K562 (cell line): ENCODE measurements at regions not wholly inside any gene's neighbourhood (a gene's known extent, or its start where the extent isn't known, plus 50 kb on each side); places are given as distances from the start of the nearest gene placed in this dataset.

Source experiments
- ATAC-seq: fragments of 200-7000 bp; cut with Tn5 transposase; 3 replicates; pipeline ENCODE4 v1.9.1; 2020; ENCODE audit warnings: moderate library complexity
- BruUV-seq: library from RNA; stranded (reverse); fragments of 400-500 nt; replicated peaks from 2 replicates; lab custom pipeline; 2021; lab: Mats Ljungman, UMichigan
- CTCF ChIA-PET: fragments of 300-600 bp; formaldehyde crosslinking; extraction: SDS; loops from one replicate; lab custom pipeline; 2021; ENCODE audit warnings: low intra/inter-chr PET ratio; lab: Yijun Ruan, JAX
- POLR2A ChIA-PET: fragments of 300-600, 350-650 bp; sonication (Branson Sonifier 250); formaldehyde crosslinking; extraction: SDS; loops from one replicate; lab custom pipeline; 2021; ENCODE audit warnings: antibody characterized with exemption, inconsistent platforms; lab: Yijun Ruan, JAX
- DNase-seq, 4 experiments: peaks; one replicate each; pipeline versions ENCODE4 v3.0.0 to v3.0.0-alpha.2; 2011 to 2018; ENCODE audit warnings: low spot score in 3 of 4, mixed read lengths in 3 of 4; ENCODE audit errors: extremely low read depth in 1 of 4
- FAIRE-seq: peaks from 2 replicates; lab custom pipeline; 2011; peaks lifted over from hg19 to GRCh38; lab: Jason Lieb, UNC
- H2AFZ ChIP-seq: 2 replicates; pipeline ENCODE4 v1.6.0; 2011; ENCODE audit warnings: low read depth, low read length, control low read depth, inconsistent platforms
- H3K27ac ChIP-seq: fragments of 200-600 bp; 3 replicates; pipeline ENCODE4 v1.8.0; 2011; ENCODE audit warnings: low read depth, mild to moderate bottlenecking, control low read depth, inconsistent platforms, low read length, moderate library complexity, mixed read lengths; ENCODE audit errors: extremely low read depth
- H3K27me3 ChIP-seq, 2 experiments: fragments of 300-600 bp in 1 of 2; 2 replicates in 1 of 2; 3 replicates in 1 of 2; pipeline versions ENCODE4 v1.6.0 to v1.8.0; 2011; ENCODE audit warnings: inconsistent platforms in 2 of 2, low read length in 2 of 2, mild to moderate bottlenecking in 1 of 2, mixed read lengths in 1 of 2, moderate library complexity in 1 of 2; ENCODE audit not compliant: control insufficient read depth in 2 of 2, insufficient read depth in 2 of 2
- H3K36me3 ChIP-seq: fragments of 300-600 bp; 3 replicates; pipeline ENCODE4 v1.8.0; 2011; ENCODE audit warnings: mild to moderate bottlenecking, low read length, inconsistent platforms; ENCODE audit not compliant: control insufficient read depth, insufficient read depth
- H3K4me1 ChIP-seq, 2 experiments: fragments of 200-600 bp in 1 of 2; replicated peaks in 1 of 2; 2 replicates in 1 of 2; 3 replicates in 1 of 2; pipeline versions ENCODE4 v1.5.1 to v1.8.0; 2011; ENCODE audit warnings: inconsistent platforms in 2 of 2, low read length in 2 of 2, mild to moderate bottlenecking in 1 of 2, mixed read lengths in 1 of 2, moderate library complexity in 1 of 2; ENCODE audit not compliant: control insufficient read depth in 2 of 2, insufficient read depth in 2 of 2
- H3K4me2 ChIP-seq: 2 replicates; pipeline ENCODE4 v1.6.1; 2011; ENCODE audit warnings: low read length, control low read depth, inconsistent platforms, mixed read lengths; ENCODE audit not compliant: insufficient read depth
- H3K4me3 ChIP-seq: fragments of 200-600 bp; sonication (generic), shearing (Covaris generic); 2 replicates; pipeline ENCODE4 v1.5.1; 2016; ENCODE audit warnings: control low read depth, inconsistent platforms
- H3K79me2 ChIP-seq: fragments of 200-600 bp; 3 replicates; pipeline ENCODE4 v1.8.0; 2011; ENCODE audit warnings: low read length, inconsistent platforms; ENCODE audit not compliant: control insufficient read depth, insufficient read depth
- H3K9ac ChIP-seq, 2 experiments: 2 replicates each; pipeline versions ENCODE4 v1.6.0 to v1.6.1; 2011; ENCODE audit warnings: low read depth in 2 of 2, low read length in 2 of 2, control low read depth in 1 of 2, inconsistent platforms in 1 of 2, mild to moderate bottlenecking in 1 of 2, mixed read lengths in 1 of 2; ENCODE audit not compliant: insufficient read depth in 1 of 2
- H3K9me1 ChIP-seq: one replicate; pipeline ENCODE4 v1.6.0; 2011; ENCODE audit warnings: inconsistent platforms, mild to moderate bottlenecking, low read length, moderate library complexity; ENCODE audit not compliant: control insufficient read depth, insufficient read depth
- H3K9me3 ChIP-seq: replicated peaks from 2 replicates; pipeline ENCODE4 v1.5.1; 2011; ENCODE audit warnings: low read depth, low read length, inconsistent platforms; ENCODE audit not compliant: control insufficient read depth, insufficient read depth
- H4K20me1 ChIP-seq: replicated peaks from 2 replicates; pipeline ENCODE4 v1.6.1; 2011; ENCODE audit warnings: low read length, inconsistent platforms, mixed read lengths; ENCODE audit not compliant: control insufficient read depth, insufficient read depth
- CBFA2T2 ChIP-seq: fragments of 450-650 bp; conservative IDR thresholded peaks from 2 replicates; pipeline ENCODE4 v1.6.1; 2017; ENCODE audit warnings: mild to moderate bottlenecking
- FOXA3 ChIP-seq, 2 experiments: fragments of 450-650 bp in 1 of 2; sonication (generic) in 1 of 2; formaldehyde crosslinking; IDR thresholded peaks in 1 of 2; conservative IDR thresholded peaks in 1 of 2; 2 replicates each; pipeline versions ENCODE4 v1.4.0 to v1.8.0; 2020 to 2022; ENCODE audit warnings: mild to moderate bottlenecking in 2 of 2, missing genetic modification reagents in 1 of 2
- SMARCA5 ChIP-seq: fragments of 450-650 bp; IDR thresholded peaks from 2 replicates; pipeline ENCODE4 v1.6.1; 2016
- U2AF2 ChIP-seq: fragments of 200-400 bp; formaldehyde crosslinking; optimal IDR thresholded peaks from 2 replicates; pipeline ENCODE3; 2017; ENCODE audit warnings: low read depth, mild to moderate bottlenecking, low read length
- ZNF146 ChIP-seq: IDR thresholded peaks from one replicate; pipeline ENCODE4 v1.6.1; 2018; ENCODE audit warnings: missing compliant biosample characterization; ENCODE audit not compliant: unreplicated experiment
- WGBS: fragments of 100-300 bp; shearing (Covaris generic); methylation state at CpG from one replicate; pipeline ENCODE4 v1.1.6; 2016; ENCODE audit warnings: low coverage, mixed read lengths; ENCODE audit not compliant: insufficient coverage; ENCODE audit errors: missing lambda C conversion rate; 5-methylcytosine and 5-hydroxymethylcytosine counted together
- in situ Hi-C: fragments of 300-500 bp; cut with MboI; formaldehyde crosslinking; loops from 4 replicates; pipeline ENCODE4 v1.15.0; 2018; ENCODE audit warnings: inconsistent platforms, mixed read lengths
- intact Hi-C: fragments of 100-400 bp; cut with micrococcal nuclease; formaldehyde crosslinking; loops from 2 replicates; pipeline ENCODE4 v1.14.2; 2022
- TF ChIP-seq, protein P1 (sequence below): fragments of 450-650 bp; formaldehyde crosslinking; IDR thresholded peaks from 2 replicates; pipeline ENCODE4 v1.4.0; 2020; ENCODE audit warnings: mild to moderate bottlenecking, moderate library complexity

DNA sequence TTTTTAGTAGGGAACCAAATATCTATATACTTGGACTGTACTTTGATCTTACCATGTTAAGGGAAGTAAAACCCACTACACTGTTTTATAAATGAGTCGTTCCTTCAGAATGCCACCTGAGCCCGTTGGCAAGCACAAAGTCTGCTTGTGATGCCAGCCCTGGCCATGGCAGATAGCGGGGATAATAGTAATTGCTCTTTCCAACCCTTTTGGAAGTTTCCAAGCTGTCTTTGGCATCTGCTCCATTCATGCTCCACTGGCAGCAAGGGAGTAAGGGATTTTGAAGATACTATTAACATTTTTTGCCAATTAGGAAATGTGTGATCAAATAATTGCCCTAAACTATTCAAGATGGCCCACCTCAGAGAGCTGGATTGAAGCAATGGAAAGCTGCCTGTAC is 689.2 kb upstream of the SLIT2 start:
- Histone ChIP-seq H3K36me3 (no peaks in the 10 kb centered on the region), H2AFZ (no peak overlapping the region), H3K79me2 (no peaks in the 10 kb centered on the region), H3K9me3 (no peaks in the 10 kb centered on the region), H3K4me2 (no peak overlapping the region), H3K4me3 (no peak overlapping the region), H3K9me1 (no peaks in the 10 kb centered on the region), H3K27me3 (no peaks in the 10 kb centered on the region), H4K20me1 (no peaks in the 10 kb centered on the region), H3K4me1 (no peaks in the 10 kb centered on the region), H3K9ac (no peak overlapping the region), H3K27ac (no peak overlapping the region)
- TF ChIP-seq ZNF146 (CRISPR knock-in tag) (no peak), SMARCA5 (no peak), CBFA2T2 (no peak), U2AF2 (no peak), FOXA3 (CRISPR knock-in tag; conservative IDR thresholded peaks at IDR 0.05 in 1 of 2, IDR thresholded peaks at IDR 0.05 in 1 of 2) (no peak)
- TF ChIP-seq, protein P1, sequence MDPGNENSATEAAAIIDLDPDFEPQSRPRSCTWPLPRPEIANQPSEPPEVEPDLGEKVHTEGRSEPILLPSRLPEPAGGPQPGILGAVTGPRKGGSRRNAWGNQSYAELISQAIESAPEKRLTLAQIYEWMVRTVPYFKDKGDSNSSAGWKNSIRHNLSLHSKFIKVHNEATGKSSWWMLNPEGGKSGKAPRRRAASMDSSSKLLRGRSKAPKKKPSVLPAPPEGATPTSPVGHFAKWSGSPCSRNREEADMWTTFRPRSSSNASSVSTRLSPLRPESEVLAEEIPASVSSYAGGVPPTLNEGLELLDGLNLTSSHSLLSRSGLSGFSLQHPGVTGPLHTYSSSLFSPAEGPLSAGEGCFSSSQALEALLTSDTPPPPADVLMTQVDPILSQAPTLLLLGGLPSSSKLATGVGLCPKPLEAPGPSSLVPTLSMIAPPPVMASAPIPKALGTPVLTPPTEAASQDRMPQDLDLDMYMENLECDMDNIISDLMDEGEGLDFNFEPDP (CRISPR knock-in tag): no peak
- 0% methylated on average over 3 of the region's 3 CpGs for WGBS
- FAIRE-seq (no peak), ATAC-seq (no peak), DNase-seq (no peak)
- intact Hi-C loops (no loop called here), in situ Hi-C loops (no loop called here)
- no TSS peak for BruUV-seq
- ChIA-PET POLR2A (no interaction called here), CTCF (no interaction called here)
